SK-N-MC (cell line): ENCODE measurements at regions not wholly inside any gene's neighbourhood (a gene's known extent, or its start where the extent isn't known, plus 50 kb on each side); places are given as distances from the start of the nearest gene placed in this dataset.

Experiments
- DNase-seq: peaks from one replicate; pipeline ENCODE4 v3.0.0-alpha.2; 2011; ENCODE audit warnings: low read depth, low spot score
- H3K27ac ChIP-seq: fragments of 200-600 bp; sonication (generic); 2 replicates; pipeline ENCODE4 v1.5.1; 2016; ENCODE audit warnings: mixed run types
- H3K36me3 ChIP-seq: fragments of 200-600 bp; sonication (generic); 2 replicates; pipeline ENCODE4 v1.6.1; 2017; ENCODE audit warnings: antibody characterized with exemption, low read length, mixed read lengths; ENCODE audit not compliant: insufficient read depth
- H3K4me3 ChIP-seq: fragments of 200-600 bp; sonication (generic); 2 replicates; pipeline ENCODE4 v1.5.1; 2016
- H3K9ac ChIP-seq: fragments of 200-600 bp; sonication (generic); 2 replicates; pipeline ENCODE4 v1.8.0; 2017; ENCODE audit warnings: mixed run types, mixed read lengths; ENCODE audit not compliant: insufficient read length
- H3K9me3 ChIP-seq: fragments of 200-600 bp; sonication (generic); 2 replicates; pipeline ENCODE4 v1.6.1; 2017; ENCODE audit warnings: low read depth, mild to moderate bottlenecking, antibody characterized with exemption, low read length, moderate library complexity, mixed read lengths
- EZH2 ChIP-seq: fragments of 200-600 bp; sonication (generic); IDR thresholded peaks from one replicate; pipeline ENCODE4 v1.6.1; 2017; ENCODE audit warnings: antibody characterized with exemption
- FOXP2 ChIP-seq: optimal IDR thresholded peaks from 2 replicates; pipeline ENCODE3; 2011; ENCODE audit warnings: mild to moderate bottlenecking, moderate library complexity; ENCODE audit not compliant: insufficient read depth; ENCODE audit errors: extremely low read length, control extremely low read depth
- POLR2AphosphoS5 ChIP-seq: IDR thresholded peaks from 2 replicates; pipeline ENCODE4 v1.6.1; 2012; ENCODE audit warnings: mild to moderate bottlenecking, low read depth, low read length, borderline replicate concordance

- Histone ChIP-seq H3K27ac (no peak overlapping the region), H3K4me3 (no peak overlapping the region), H3K36me3 (no peaks in the 10 kb centered on the region), H3K9ac (no peak overlapping the region), H3K9me3 (no peaks in the 10 kb centered on the region)
- DNase-seq, result no peak
- TF ChIP-seq EZH2 (no peak), POLR2AphosphoS5 (no peak), FOXP2 (no peak)
Measured at GRCh38 chr12:60240891-60241290, 645.1 kb downstream of the SLC16A7 start.

- TF ChIP-seq POLR2AphosphoS5 (no peak), FOXP2 (no peak), EZH2 (no peak)
- Histone ChIP-seq H3K9me3 (no peaks in the 10 kb centered on the region), H3K27ac (no peak overlapping the region), H3K36me3 (no peaks in the 10 kb centered on the region), H3K4me3 (no peak overlapping the region), H3K9ac (no peak overlapping the region)
- DNase-seq, result no peak
Measured at GRCh38 chr12:60251091-60251490, 655.3 kb downstream of the SLC16A7 start.

GRCh38 chr12:60252359-60253096 is 656.7 kb downstream of the SLC16A7 start:
- TF ChIP-seq FOXP2, result no peak
- no peak for TF ChIP-seq EZH2
- no peak for TF ChIP-seq POLR2AphosphoS5
- DNase-seq, result no peak

GRCh38 chr12:60255044-60255443 is 659.2 kb downstream of the SLC16A7 start:
- H3K27ac ChIP-seq, result no peak overlapping the region
- no peak for TF ChIP-seq EZH2
- TF ChIP-seq FOXP2, result no peak
- no peak for TF ChIP-seq POLR2AphosphoS5
- no peak for DNase-seq
- H3K36me3 ChIP-seq, result no peaks in the 10 kb centered on the region
- H3K4me3 ChIP-seq, result no peak overlapping the region
- no peaks in the 10 kb centered on the region for H3K9me3 ChIP-seq
- H3K9ac ChIP-seq, result no peak overlapping the region

More at GRCh38 chr12:60252359-60253096, 656.7 kb downstream of the SLC16A7 start:
- Histone ChIP-seq H3K36me3 (no peaks in the 10 kb centered on the region), H3K9ac (no peak overlapping the region), H3K4me3 (no peak overlapping the region), H3K27ac (no peak overlapping the region), H3K9me3 (no peaks in the 10 kb centered on the region)

GRCh38 chr12:60257063-60257462 is 661.2 kb downstream of the SLC16A7 start:
- no peak for DNase-seq
- Histone ChIP-seq H3K27ac (no peak overlapping the region), H3K36me3 (no peaks in the 10 kb centered on the region), H3K4me3 (no peak overlapping the region), H3K9ac (no peak overlapping the region), H3K9me3 (no peaks in the 10 kb centered on the region)
- TF ChIP-seq POLR2AphosphoS5, result no peak
- no peak for TF ChIP-seq FOXP2
- no peak for TF ChIP-seq EZH2

GRCh38 chr12:60259225-60259624 is 663.4 kb downstream of the SLC16A7 start:
- no peaks in the 10 kb centered on the region for H3K36me3 ChIP-seq
- DNase-seq, result no peak
- H3K27ac ChIP-seq, result no peak overlapping the region
- no peaks in the 10 kb centered on the region for H3K9me3 ChIP-seq
- no peak overlapping the region for H3K4me3 ChIP-seq
- no peak for TF ChIP-seq FOXP2
- no peak for TF ChIP-seq EZH2
- TF ChIP-seq POLR2AphosphoS5, result no peak
- H3K9ac ChIP-seq, result no peak overlapping the region

- H3K9me3 ChIP-seq, result no peaks in the 10 kb centered on the region
- H3K4me3 ChIP-seq, result no peak overlapping the region
- DNase-seq, result no peak
- no peaks in the 10 kb centered on the region for H3K36me3 ChIP-seq
- H3K9ac ChIP-seq, result no peak overlapping the region
- TF ChIP-seq FOXP2 (no peak), EZH2 (no peak), POLR2AphosphoS5 (no peak)
- H3K27ac ChIP-seq, result no peak overlapping the region
Measured at GRCh38 chr12:60262378-60262777, 666.5 kb downstream of the SLC16A7 start.

- Histone ChIP-seq H3K36me3 (no peaks in the 10 kb centered on the region), H3K27ac (no peak overlapping the region), H3K9me3 (no peaks in the 10 kb centered on the region), H3K9ac (no peak overlapping the region), H3K4me3 (no peak overlapping the region)
- no peak for TF ChIP-seq FOXP2
- no peak for TF ChIP-seq EZH2
- TF ChIP-seq POLR2AphosphoS5, result no peak
- no peak for DNase-seq
Measured at GRCh38 chr12:60263161-60263560, 667.3 kb downstream of the SLC16A7 start.

GRCh38 chr12:60263836-60264493 is 668.1 kb downstream of the SLC16A7 start:
- DNase-seq, result no peak

More at GRCh38 chr12:60263836-60264493, 668.1 kb downstream of the SLC16A7 start:
- no peak overlapping the region for H3K27ac ChIP-seq
- no peaks in the 10 kb centered on the region for H3K9me3 ChIP-seq
- H3K9ac ChIP-seq, result no peak overlapping the region
- TF ChIP-seq EZH2 (no peak), FOXP2 (no peak), POLR2AphosphoS5 (no peak)
- H3K36me3 ChIP-seq, result no peaks in the 10 kb centered on the region
- H3K4me3 ChIP-seq, result no peak overlapping the region
